B cell (primary cell): ENCODE measurements at regions not wholly inside any gene's neighbourhood (a gene's known extent, or its start where the extent isn't known, plus 50 kb on each side); places are given as distances from the start of the nearest gene placed in this dataset.

Source experiments
- EZH2 ChIP-seq: IDR thresholded peaks from 2 replicates; pipeline ENCODE4 v1.6.1; 2012; ENCODE audit warnings: borderline replicate concordance, low read depth, mild to moderate bottlenecking, moderate library complexity, low read length; ENCODE audit not compliant: insufficient read depth, poor library complexity, severe bottlenecking
- TF ChIP-seq, protein P1 (sequence below): fragments of 200-600 bp; IDR thresholded peaks from one replicate; pipeline ENCODE4 v1.8.0; 2022; ENCODE audit warnings: antibody characterized with exemption, mild to moderate bottlenecking

GRCh38 chr21:38945545-38946245 lies 140.0 kb downstream of the ETS2 start:
- TF ChIP-seq, protein P1, sequence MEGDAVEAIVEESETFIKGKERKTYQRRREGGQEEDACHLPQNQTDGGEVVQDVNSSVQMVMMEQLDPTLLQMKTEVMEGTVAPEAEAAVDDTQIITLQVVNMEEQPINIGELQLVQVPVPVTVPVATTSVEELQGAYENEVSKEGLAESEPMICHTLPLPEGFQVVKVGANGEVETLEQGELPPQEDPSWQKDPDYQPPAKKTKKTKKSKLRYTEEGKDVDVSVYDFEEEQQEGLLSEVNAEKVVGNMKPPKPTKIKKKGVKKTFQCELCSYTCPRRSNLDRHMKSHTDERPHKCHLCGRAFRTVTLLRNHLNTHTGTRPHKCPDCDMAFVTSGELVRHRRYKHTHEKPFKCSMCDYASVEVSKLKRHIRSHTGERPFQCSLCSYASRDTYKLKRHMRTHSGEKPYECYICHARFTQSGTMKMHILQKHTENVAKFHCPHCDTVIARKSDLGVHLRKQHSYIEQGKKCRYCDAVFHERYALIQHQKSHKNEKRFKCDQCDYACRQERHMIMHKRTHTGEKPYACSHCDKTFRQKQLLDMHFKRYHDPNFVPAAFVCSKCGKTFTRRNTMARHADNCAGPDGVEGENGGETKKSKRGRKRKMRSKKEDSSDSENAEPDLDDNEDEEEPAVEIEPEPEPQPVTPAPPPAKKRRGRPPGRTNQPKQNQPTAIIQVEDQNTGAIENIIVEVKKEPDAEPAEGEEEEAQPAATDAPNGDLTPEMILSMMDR: no peak
- TF ChIP-seq EZH2: no peak
